GM19395 (cell line): ENCODE measurements at regions not wholly inside any gene's neighbourhood (a gene's known extent, or its start where the extent isn't known, plus 50 kb on each side); places are given as distances from the start of the nearest gene placed in this dataset.

Experiments used
- ATAC-seq: cut with Tn5 transposase; IDR thresholded peaks from one replicate; pipeline ENCODE4 v1.9.1; 2021; ENCODE audit warnings: mild to moderate bottlenecking, moderate library complexity; ENCODE audit not compliant: unreplicated experiment

- no peak for ATAC-seq
Measured at GRCh38 chr11:108994887-108995286, 330.0 kb downstream of the DDX10 start.

- ATAC-seq: no peak
Measured at GRCh38 chr11:108997826-108998225, 333.0 kb downstream of the DDX10 start.

- no peak for ATAC-seq
Measured at GRCh38 chr11:109000531-109000930, 335.7 kb downstream of the DDX10 start.

- ATAC-seq: no peak
Measured at GRCh38 chr11:109001585-109001984, 336.7 kb downstream of the DDX10 start.

DNA sequence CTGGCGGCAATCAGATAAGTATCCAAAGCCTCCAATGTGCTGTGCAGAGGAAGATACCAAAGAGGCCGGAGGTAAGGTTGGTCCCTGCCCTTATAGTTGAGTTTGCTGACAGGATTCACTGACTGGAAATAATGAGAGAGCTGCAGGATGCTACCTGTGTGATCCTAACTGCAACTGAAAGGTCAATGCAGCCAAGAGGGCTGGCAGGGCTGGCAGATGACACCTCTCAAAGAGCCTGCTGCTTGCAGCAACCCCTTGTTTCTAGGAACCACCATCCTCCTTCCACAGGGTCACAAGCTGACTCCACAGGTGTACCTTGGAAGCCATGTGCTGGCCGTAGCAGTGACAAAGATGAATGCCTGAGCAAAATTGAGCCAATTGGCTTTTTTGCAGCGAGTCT is 348.1 kb downstream of the DDX10 start:
- ATAC-seq: no peak

DNA sequence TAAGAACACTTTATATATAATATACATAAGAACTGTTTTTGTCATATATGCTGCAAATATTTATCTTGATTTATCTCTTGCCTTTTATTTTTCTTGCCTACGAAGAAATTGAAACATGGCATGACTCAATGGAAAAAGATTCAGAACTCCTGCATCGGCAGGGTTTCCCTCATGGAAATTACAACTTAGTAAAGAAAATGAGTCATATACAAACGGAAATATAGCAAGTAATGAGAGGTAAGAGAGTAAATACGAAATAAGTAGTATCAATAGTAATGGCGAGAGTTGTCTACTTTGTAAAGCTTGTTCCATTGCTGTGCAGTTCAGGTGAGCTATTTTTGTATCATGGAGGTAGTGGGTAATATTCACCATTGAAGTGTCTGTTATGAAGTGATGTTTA is 350.4 kb downstream of the DDX10 start:
- no peak for ATAC-seq

DNA sequence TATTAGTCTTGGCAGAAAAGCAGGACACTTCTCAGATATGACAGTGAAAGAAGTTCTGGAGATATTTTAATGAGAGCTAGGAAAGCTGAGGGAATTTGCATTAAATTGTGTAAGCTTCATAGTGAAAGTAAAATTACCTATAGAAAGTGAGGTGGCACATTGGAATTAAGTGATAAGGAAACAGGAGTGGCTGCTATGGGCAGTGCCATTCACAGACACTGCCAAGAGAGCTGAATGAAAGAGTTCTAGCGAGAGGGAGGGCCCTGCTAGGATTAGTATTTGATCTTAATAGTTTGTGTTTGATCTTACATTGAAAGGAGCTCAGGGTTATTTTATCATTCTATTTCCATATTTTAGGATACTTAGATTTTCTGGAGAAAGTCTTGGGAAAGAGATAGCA is 351.9 kb downstream of the DDX10 start:
- no peak for ATAC-seq

- no peak for ATAC-seq
Measured at GRCh38 chr11:109017489-109017888, 352.6 kb downstream of the DDX10 start.

GRCh38 chr11:109018639-109019038 is 353.8 kb downstream of the DDX10 start:
- no peak for ATAC-seq

DNA sequence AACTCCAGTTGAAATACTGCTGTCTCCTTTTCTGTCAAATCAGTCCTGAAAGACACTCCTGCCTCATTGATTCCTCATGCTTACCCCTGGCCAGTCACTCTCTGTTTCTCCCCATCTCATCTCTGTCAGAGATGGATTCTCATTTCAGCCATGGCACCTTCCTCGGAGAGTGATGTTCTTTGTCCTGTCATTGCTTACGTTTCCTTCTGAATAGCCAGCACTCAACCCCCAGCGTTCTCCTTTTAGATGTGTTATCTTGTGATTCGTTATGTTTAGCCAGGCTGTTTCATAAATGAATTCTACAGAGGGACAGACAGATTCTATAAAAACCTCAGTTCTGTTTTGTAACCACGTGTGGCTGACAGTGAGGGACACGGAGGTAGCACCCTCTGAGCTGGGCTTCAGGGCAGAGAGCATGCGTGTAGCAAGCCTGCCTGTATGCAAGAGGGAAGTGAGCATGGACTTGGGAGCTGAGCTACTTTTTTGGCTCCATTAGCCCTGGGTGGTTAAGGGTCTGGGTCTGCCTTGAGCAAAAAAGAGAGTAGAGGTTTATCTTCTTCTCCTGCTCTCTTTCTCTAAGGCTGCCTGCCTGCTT is 354.6 kb downstream of the DDX10 start:
- no peak for ATAC-seq

DNA sequence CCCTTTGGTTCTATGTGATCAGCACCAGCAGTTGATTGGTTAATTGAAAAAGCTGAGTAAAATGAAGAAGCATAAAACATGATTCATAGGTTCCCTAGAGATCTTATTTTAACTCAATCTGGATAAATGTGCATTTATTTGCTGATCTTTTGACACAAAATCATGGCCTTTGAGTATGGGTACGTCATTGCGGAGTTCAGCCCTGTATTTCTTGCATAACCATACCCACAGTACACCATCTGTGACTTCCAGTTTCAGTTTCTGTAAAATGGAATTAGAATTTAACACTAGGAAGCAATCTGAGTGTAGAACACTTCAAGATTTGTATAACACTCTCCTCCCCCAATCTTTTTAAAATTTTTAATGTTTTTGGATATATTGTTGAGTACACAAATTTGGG is 358.2 kb downstream of the DDX10 start:
- ATAC-seq: no peak

- no peak for ATAC-seq
Measured at GRCh38 chr11:109026891-109027489, 362.1 kb downstream of the DDX10 start.

GRCh38 chr11:109027851-109028250 is 363.0 kb downstream of the DDX10 start:
- ATAC-seq: no peak

- ATAC-seq: no peak
Measured at GRCh38 chr11:109029927-109030326, 365.1 kb downstream of the DDX10 start.

GRCh38 chr11:109033627-109034338 is 368.9 kb downstream of the DDX10 start:
- ATAC-seq: no peak

DNA sequence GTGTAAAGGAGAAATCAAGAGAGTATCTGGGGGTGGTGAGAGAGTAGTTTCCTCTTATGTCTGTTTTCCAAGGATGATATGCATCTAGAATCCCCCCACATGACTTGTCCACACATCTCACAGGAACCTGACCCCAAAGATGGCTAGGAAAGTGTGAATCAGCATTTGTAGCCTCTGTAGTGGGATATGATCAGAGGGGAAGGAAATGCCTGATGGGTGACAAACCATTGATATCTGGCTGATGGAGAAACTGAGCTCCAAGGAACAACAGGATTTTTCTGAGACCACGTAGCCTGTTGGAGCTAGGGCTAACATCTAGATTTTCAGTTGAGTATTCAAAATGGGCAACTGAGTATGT is 369.4 kb downstream of the DDX10 start:
- no peak for ATAC-seq

DNA sequence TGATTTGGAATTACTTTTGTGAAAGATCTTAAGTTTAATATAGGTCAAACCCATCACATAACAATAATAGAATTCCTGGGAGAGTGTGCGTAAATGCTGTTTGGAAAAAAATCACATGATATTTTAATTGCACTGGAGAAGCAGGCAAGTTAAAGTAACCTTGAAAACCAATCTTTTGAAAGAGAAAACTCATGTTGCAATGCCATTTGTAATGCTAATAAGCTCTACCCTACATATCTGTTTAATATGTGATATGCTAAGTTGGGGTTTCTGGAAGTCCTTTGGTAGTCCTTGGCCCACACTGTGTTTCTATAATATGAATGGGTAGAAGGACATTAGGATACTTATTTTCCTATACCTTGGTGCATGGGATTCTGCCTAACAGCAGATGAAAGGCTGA is 370.4 kb downstream of the DDX10 start:
- no peak for ATAC-seq

GRCh38 chr11:109036011-109036410 is 371.1 kb downstream of the DDX10 start:
- ATAC-seq: no peak

DNA sequence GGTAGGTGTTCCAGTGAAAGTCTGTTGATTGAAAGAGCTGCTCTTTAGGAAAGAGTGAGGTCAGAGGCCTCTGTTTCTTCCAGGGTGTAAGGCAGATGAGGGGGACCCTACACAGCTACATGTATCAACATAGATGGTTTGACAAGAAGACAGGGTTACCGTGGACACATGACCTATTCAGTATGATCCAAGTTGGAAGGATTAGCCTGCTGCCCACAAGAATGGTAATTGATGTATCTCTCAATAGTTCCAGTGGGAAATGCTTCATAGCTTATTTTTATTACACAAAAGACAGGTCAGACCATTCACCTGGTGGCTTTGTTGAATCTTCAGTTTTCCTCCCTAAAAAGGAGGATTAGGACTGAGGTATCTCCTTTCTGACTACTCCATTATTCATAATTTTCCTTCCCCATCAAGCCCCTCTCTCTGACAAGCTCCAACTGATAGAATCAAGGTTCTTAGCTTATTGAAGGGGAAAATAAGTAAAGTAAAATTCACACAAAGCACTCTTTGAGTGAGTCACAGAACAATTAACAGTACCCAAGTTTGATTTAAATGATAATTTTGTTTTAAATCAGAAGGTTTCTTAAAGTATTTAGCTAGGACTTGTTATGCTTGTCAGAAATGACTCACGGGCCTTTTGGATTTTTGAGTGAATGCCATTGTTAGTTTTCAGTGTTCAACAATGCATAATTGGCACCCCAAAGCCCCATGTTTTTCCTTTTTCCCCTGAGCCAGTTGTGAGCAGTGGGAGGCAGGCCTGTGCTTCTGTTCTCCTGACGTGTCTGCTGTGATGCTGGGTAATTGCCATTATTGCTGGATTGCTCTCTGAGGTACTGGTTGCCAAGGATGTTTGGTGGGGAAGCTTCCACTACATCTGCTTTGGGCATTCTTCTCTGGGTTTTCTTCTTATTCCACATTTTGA is 373.2 kb downstream of the DDX10 start:
- no peak for ATAC-seq

- no peak for ATAC-seq
Measured at GRCh38 chr11:109039611-109040010, 374.7 kb downstream of the DDX10 start.

DNA sequence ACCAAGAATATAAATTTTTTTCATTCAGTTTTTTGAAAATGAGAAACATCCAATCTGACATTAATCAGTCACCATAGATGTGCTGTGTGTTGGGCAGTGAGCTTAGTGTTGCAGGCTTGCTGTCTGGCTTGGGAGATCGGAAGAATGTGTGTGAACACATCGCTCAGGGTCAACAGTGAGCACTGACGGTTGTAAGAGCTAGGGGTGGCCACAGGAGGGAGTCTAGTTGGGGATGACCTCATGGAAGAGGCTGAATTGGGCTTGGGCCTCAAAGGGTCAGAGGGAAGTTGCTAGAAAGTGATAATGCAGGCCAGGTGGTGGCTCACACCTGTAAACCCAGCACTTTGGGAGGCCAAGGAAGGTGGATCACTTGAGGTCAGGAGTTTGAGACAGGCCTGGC is 375.4 kb downstream of the DDX10 start:
- no peak for ATAC-seq
